Esophagus muscularis mucosa (tissue), 4 donors: ENCODE measurements at regions not wholly inside any gene's neighbourhood (a gene's known extent, or its start where the extent isn't known, plus 50 kb on each side); places are given as distances from the start of the nearest gene placed in this dataset.

Experiments
- CTCF ChIP-seq, 3 experiments: fragments of 200-600 bp in 2 of 3; fragments of 450-650 bp in 1 of 3; sonication (generic) in 2 of 3; IDR thresholded peaks; one replicate each; pipeline ENCODE4 v1.5.1; 2017 to 2019; ENCODE audit warnings: antibody characterized with exemption in 3 of 3, mild to moderate bottlenecking in 2 of 3, moderate library complexity in 1 of 3
- EP300 ChIP-seq: sonication (generic); formaldehyde crosslinking; IDR thresholded peaks from one replicate; pipeline ENCODE4 v1.6.1; 2017; ENCODE audit warnings: antibody characterized with exemption
- POLR2A ChIP-seq: fragments of 450-650 bp; IDR thresholded peaks from one replicate; pipeline ENCODE4 v1.6.1; 2017; ENCODE audit warnings: antibody characterized with exemption, moderate library complexity, mild to moderate bottlenecking, low read depth

- TF ChIP-seq CTCF (IDR thresholded peaks at IDR 0.05) (no peak), EP300 (no peak), POLR2A (no peak)
These were observed 312.6 kb downstream of the SLITRK6 start for GRCh38 chr13:85486663-85487062.
